ENCODE measurements at regions not wholly inside any gene's neighbourhood (a gene's known extent, or its start where the extent isn't known, plus 50 kb on each side); places are given as distances from the start of the nearest gene placed in this dataset.

DNA sequence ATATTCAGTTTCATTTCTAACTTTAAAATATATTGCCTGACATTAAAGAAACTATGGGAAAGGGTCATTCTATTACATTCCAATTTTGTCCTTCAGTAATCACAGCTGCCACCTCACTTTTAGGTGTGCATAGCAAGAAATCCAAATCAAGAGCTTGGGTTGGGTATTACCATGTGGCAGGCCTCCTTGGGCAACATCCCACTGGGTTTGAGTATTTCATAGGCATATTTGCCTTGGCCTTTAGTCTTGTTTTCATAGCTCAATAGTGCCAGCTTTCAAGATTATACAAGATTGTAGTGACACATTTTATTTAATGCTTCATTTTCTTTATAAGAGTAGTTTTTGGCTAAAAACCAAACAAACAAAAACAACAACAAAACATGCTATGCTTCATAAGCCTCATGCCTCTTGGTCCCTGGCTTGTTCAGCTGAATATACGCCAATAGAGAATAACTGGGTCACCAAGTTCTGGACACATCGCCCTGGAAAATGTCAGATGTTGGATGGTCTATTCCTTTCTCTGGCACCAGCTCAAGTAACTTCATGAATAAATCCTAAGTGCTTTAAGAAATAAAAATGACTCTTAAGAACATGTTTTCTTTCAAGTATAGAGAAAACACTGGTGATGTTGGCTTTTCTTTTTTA lies 167.4 kb upstream of the STARD13 start:
- DNase-seq (ENCODE audit: low spot score in 2 of 2) = no peak
- peaks cover 0 to 15% (median 0%) of the 10 kb centered on the region in 4 donors for H3K9me3 ChIP-seq
- 31 to 34% methylated on average over 2 of the region's 2 CpGs for WGBS, 2 donors

DNA sequence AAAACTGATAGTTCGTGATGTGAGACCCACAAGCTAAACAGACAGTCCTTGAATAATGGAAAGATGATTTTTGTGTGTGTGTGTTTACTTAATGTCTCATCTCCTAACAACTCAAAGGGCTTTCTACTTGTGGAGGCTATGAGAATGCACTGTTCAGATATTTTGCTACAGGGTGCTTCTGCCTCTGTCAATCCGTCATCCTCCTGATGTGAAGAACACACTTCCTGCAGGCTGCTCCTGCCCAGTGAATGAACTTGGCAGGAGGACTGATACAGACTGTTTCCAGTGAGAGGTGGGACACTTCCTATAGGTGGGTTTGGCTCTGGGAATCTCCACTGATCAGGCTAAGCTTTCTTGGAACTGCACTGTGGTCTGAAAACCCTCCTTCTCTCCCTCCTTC lies 168.4 kb upstream of the STARD13 start:
- H3K36me3 ChIP-seq = no peaks in the 10 kb centered on the region
- peaks cover 0 to 17% (median under 1%) of the 10 kb centered on the region in 4 donors for H3K9me3 ChIP-seq
- peaks cover 0 to 10% (median 0%) of the 10 kb centered on the region in 4 donors for H3K4me1 ChIP-seq
- no peak for DNase-seq (ENCODE audit: low spot score in 2 of 2)
- no peak overlapping the region for H3K4me3 ChIP-seq
- H3K27me3 ChIP-seq = no peaks in the 10 kb centered on the region
- TF ChIP-seq POLR2A (IDR thresholded peaks at IDR 0.05) = no peak
- TF ChIP-seq EP300 (IDR thresholded peaks at IDR 0.05) = no peak
- TF ChIP-seq CTCF (IDR thresholded peaks at IDR 0.05) = no peak
- H3K27ac ChIP-seq = peak overlapping the region in 1 of 4 donors; percentile 34
- 83 to 89% methylated on average over 2 of the region's 2 CpGs for WGBS, 2 donors

More for the DNA sequence above, 167.4 kb upstream of the STARD13 start:
- Histone ChIP-seq H3K4me1 (peaks cover 0 to 10% (median 0%) of the 10 kb centered on the region in 4 donors), H3K27ac (peak overlapping the region in 1 of 4 donors; percentile 34), H3K36me3 (no peaks in the 10 kb centered on the region), H3K4me3 (no peak overlapping the region), H3K27me3 (no peaks in the 10 kb centered on the region)
- TF ChIP-seq CTCF (IDR thresholded peaks at IDR 0.05) = no peak
- TF ChIP-seq EP300 (IDR thresholded peaks at IDR 0.05) = no peak
- no peak for TF ChIP-seq POLR2A (IDR thresholded peaks at IDR 0.05)

DNA sequence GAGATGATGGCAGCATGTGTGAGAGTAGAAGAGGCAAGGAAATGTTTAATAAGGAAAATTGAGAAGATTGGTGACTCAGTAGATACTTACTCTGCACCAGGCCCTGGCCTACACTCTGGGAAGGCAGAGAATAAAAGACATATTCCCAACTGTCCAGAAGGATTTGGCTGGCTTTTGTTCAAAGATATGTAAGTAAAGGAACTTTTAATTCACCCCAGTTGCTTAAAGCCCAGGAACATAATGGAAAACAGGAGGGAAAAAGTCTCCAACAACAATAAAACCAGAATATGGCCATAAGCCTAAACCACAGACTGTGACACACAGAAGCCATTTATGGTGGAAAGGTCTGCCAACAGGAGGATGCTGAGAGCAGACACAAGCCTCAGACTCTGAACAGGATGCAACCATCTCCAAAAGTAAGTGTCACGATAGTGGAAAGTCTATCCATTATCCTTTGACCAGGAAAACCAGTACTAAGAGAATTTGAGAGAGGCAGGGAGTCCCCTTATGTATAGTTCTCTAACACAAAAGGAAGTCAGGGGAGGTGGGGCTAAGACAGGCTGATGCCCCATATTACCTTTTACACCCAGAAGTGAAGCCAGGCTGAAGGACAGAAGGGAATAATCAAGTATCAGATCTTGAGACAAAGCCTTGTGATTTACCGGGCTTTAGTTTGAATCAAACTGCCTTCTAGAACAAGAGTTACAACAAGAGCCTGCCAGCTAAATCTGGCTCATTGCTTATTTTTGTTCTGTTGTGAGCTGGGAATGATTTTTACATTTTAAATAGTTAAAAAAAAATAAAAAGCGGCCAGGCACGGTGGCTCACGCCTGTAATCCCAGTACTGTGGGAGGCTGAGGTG lies 169.5 kb upstream of the STARD13 start:
- DNase-seq (ENCODE audit: low spot score in 2 of 2) = no peak
- Histone ChIP-seq H3K9me3 (peaks cover 0 to 28% (median 6%) of the 10 kb centered on the region in 4 donors), H3K27ac (no peak overlapping the region), H3K36me3 (no peaks in the 10 kb centered on the region), H3K27me3 (no peaks in the 10 kb centered on the region), H3K4me3 (no peak overlapping the region), H3K4me1 (peaks cover 0 to 10% (median 0%) of the 10 kb centered on the region in 4 donors)
- WGBS, 2 donors = 43 to 48% methylated on average over 5 of the region's 5 CpGs
- TF ChIP-seq POLR2A (IDR thresholded peaks at IDR 0.05) = no peak

DNA sequence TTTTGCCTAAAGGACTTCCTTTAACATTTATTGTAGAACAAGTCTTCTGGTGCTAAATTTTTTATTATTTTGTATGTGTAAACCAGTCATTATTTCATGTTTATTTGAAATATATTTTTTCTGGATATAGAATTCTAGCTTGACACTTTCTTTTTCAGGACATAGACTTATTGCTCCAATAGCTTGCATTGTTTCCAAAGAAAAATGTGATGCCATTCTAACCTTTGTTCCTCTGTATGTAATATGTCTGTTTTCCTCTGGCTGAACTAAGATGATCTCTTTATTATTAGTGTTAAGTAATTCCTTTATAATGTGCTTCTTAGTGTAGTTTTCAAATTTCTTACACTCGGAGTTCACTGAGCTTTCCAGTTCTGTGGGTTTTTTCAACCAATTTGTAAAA lies 174.1 kb upstream of the STARD13 start:
- 88 to 100% methylated on average over 1 of the region's 1 CpG for WGBS, 2 donors
- Histone ChIP-seq H3K36me3 (no peaks in the 10 kb centered on the region), H3K27me3 (no peaks in the 10 kb centered on the region), H3K9me3 (peaks cover 0 to 31% (median 7%) of the 10 kb centered on the region in 4 donors), H3K4me3 (no peak overlapping the region), H3K27ac (no peak overlapping the region), H3K4me1 (peaks cover 0 to under 1% (median 0%) of the 10 kb centered on the region in 4 donors)
- TF ChIP-seq EP300 (IDR thresholded peaks at IDR 0.05) = no peak
- TF ChIP-seq POLR2A (IDR thresholded peaks at IDR 0.05) = no peak
- no peak for TF ChIP-seq CTCF (IDR thresholded peaks at IDR 0.05)
- no peak for DNase-seq (ENCODE audit: low spot score in 2 of 2)

DNA sequence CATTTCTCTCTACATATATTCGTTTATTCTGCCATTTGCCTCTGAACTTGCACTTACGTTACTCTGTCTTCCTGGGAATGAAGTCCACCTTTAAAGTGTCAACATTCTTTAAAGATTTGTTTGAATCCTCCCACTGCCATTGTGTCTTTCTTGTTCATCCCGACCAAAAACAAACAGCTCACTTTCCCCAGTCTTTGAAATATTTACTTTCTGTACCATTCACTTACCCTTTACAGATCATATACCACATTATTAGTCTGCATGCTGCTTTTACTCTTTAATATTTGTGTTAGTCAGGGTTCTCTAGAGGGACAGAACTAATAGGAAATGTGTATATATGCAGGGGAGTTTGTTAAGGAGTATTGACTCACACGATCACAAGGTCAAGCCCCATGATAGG lies 176.6 kb upstream of the STARD13 start:
- H3K36me3 ChIP-seq = no peaks in the 10 kb centered on the region
- no peak overlapping the region for H3K27ac ChIP-seq
- TF ChIP-seq POLR2A (IDR thresholded peaks at IDR 0.05) (no peak), CTCF (IDR thresholded peaks at IDR 0.05) (no peak), EP300 (IDR thresholded peaks at IDR 0.05) (no peak)
- H3K4me3 ChIP-seq = no peak overlapping the region
- 65 to 72% methylated on average over 4 of the region's 4 CpGs for WGBS, 2 donors
- H3K27me3 ChIP-seq = no peaks in the 10 kb centered on the region
- no peaks in the 10 kb centered on the region for H3K4me1 ChIP-seq
- no peak for DNase-seq (ENCODE audit: low spot score in 2 of 2)
- H3K9me3 ChIP-seq = peaks cover 0 to 18% (median 7%) of the 10 kb centered on the region in 4 donors
